ENCODE measurements at regions not wholly inside any gene's neighbourhood (a gene's known extent, or its start where the extent isn't known, plus 50 kb on each side); places are given as distances from the start of the nearest gene placed in this dataset.

DNA sequence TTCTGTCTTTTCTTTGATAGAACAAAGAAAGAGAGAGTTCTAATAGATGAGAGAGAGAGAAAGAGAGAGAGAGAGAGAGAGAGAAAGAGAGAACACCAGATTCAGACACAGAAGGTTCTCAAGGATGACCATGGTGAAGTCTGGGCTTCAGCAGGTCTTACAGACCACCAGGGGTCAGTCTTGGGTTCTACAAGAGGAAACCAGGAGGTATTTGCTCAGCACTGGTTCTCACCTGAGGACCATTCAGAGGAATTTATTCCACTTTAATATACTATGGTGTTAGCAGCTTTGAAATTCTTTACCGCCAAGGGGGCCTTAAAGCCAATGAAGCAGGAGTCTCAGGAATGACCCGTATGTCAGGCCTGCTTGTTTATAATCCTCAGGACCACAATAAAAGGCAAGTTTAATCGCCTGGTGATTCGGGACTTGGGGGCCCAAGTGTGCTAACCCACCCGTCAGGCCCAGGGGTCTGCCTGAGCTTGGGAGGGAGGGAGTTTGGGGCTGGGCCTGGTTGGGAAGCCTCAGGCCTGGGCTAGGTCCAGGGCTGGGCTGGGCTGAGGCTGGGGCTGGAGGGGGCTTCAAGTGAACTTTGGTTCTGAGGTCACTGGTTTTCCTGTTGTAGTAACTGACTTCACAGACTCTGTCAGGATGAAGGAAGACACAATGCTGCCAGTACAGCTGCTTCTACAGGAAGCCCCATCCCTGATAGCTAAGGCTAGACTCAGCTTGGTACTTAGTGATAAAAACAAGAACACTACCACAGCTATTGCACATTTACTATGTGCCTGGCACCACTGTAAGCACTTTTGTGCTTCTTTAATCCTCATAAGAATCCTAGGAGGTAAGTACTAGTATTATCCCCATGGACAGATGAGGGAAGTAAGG lies 179.2 kb upstream of the ZBED5 start:
- TF ChIP-seq, protein P1, sequence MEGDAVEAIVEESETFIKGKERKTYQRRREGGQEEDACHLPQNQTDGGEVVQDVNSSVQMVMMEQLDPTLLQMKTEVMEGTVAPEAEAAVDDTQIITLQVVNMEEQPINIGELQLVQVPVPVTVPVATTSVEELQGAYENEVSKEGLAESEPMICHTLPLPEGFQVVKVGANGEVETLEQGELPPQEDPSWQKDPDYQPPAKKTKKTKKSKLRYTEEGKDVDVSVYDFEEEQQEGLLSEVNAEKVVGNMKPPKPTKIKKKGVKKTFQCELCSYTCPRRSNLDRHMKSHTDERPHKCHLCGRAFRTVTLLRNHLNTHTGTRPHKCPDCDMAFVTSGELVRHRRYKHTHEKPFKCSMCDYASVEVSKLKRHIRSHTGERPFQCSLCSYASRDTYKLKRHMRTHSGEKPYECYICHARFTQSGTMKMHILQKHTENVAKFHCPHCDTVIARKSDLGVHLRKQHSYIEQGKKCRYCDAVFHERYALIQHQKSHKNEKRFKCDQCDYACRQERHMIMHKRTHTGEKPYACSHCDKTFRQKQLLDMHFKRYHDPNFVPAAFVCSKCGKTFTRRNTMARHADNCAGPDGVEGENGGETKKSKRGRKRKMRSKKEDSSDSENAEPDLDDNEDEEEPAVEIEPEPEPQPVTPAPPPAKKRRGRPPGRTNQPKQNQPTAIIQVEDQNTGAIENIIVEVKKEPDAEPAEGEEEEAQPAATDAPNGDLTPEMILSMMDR (IDR thresholded peaks at IDR 0.05; ENCODE audit: low read depth, low read length), result peak; percentile 78
- in situ Hi-C loops (cut with HindIII; ENCODE audit: low sequenced_read_pairs), result no loop called here
- DNase-seq (ENCODE audit: low read depth, low spot score), result peak; percentile 53
- no peak overlapping the region for H3K4me3 ChIP-seq (ENCODE audit: low read depth, low read length)

- DNase-seq (ENCODE audit: low read depth, low spot score), result no peak
- H3K4me3 ChIP-seq (ENCODE audit: low read depth, low read length), result no peak overlapping the region
- in situ Hi-C loops (cut with HindIII; ENCODE audit: low sequenced_read_pairs), result no loop called here
- TF ChIP-seq, protein P1 (IDR thresholded peaks at IDR 0.05; ENCODE audit: low read depth, low read length), result no peak
These were observed 178.5 kb upstream of the ZBED5 start for GRCh38 chr11:11036185-11036847.

GRCh38 chr11:11035331-11035730 lies 177.5 kb upstream of the ZBED5 start:
- TF ChIP-seq, protein P1 (IDR thresholded peaks at IDR 0.05; ENCODE audit: low read depth, low read length), result no peak
- no peak overlapping the region for H3K4me3 ChIP-seq (ENCODE audit: low read depth, low read length)
- no peak for DNase-seq (ENCODE audit: low read depth, low spot score)
- in situ Hi-C loops (cut with HindIII; ENCODE audit: low sequenced_read_pairs), result no loop called here

DNA sequence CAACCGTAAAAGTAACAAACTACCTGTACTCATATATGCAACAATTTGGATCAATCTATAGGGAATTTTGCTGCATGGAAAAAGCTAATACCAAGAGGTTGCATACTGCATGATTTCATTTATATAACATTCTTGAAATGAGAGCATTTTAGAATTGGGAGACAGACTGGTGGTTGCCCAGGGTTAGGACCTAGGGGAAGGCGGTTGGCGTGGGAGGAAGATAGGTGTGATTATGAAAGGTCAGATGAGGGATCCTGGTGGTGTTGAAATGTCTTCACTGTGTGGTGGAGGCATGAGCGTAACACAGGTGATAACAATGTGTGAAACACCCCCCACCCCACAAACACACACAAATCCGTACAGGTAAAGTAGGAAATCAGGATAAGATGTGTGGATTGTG lies 176.6 kb upstream of the ZBED5 start:
- no peak for DNase-seq (ENCODE audit: low read depth, low spot score)
- in situ Hi-C loops (cut with HindIII; ENCODE audit: low sequenced_read_pairs), result no loop called here
- H3K4me3 ChIP-seq (ENCODE audit: low read depth, low read length), result no peak overlapping the region
- TF ChIP-seq, protein P1 (IDR thresholded peaks at IDR 0.05; ENCODE audit: low read depth, low read length), result no peak

DNA sequence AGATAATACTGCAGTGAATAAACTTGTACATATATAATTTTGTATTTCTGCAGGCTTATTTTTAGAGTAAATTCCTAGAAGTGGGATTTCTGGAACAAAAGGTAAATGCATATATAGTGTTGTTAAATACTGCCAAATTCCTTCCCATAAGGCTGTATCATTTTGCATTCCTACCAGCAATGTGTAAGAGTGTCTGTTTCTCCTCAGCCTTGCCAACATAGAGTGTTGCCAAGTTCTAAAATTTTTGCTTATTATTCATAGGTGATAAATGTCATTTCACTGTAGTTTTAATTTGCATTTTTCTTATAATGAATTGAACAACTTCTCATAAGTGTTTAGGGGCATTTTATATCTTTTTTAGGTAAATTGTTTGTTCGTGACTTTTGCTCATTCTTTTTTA lies 174.2 kb upstream of the ZBED5 start:
- DNase-seq (ENCODE audit: low read depth, low spot score), result no peak
- in situ Hi-C loops (cut with HindIII; ENCODE audit: low sequenced_read_pairs), result no loop called here
- no peak overlapping the region for H3K4me3 ChIP-seq (ENCODE audit: low read depth, low read length)
- TF ChIP-seq, protein P1 (IDR thresholded peaks at IDR 0.05; ENCODE audit: low read depth, low read length), result no peak

DNA sequence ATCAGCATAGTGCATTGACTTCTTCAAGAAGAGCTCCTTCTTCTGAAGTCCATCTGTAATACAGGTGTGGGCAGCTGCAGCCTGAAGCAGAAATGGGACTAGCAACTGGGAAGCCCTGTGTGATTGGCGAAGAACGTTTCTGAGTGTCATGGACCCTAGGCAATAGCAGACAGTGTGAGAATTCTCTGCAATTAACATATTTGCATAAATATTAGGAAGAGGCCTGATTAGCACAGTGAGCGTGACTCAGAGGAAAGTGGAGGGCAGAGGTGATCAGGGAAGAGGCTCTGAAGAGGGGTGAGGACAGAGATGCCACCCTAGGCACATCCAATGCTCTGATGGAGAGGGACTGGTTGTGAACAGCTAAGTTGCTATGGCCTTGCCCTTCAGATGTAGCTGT lies 171.2 kb upstream of the ZBED5 start:
- no peak overlapping the region for H3K4me3 ChIP-seq (ENCODE audit: low read depth, low read length)
- no peak for DNase-seq (ENCODE audit: low read depth, low spot score)
- in situ Hi-C loops (cut with HindIII; ENCODE audit: low sequenced_read_pairs), result no loop called here
- TF ChIP-seq, protein P1 (IDR thresholded peaks at IDR 0.05; ENCODE audit: low read depth, low read length), result no peak

Measured in astrocyte of the spinal cord (primary cell).